Stimulated activated CD4-positive, alpha-beta T cell treated with anti-CD3 and anti-CD28 coated beads, TNF-alpha, amount 100 ng/mL, for 48 hours (primary cell): ENCODE measurements at regions not wholly inside any gene's neighbourhood (a gene's known extent, or its start where the extent isn't known, plus 50 kb on each side); places are given as distances from the start of the nearest gene placed in this dataset.

ENCODE experiments used
- DNase-seq, 3 donors: peaks; one replicate each; pipeline ENCODE4 v3.0.0-alpha.2; 2020; ENCODE audit warnings: low read depth in 3 of 3

GRCh38 chr9:79013715-79014610, 557.8 kb upstream of the TLE4 start:
- no peak for DNase-seq

GRCh38 chr9:79014929-79015699, 556.7 kb upstream of the TLE4 start:
- DNase-seq: no peak

GRCh38 chr9:79015951-79016350, 555.8 kb upstream of the TLE4 start:
- DNase-seq: no peak

GRCh38 chr9:79020276-79020675, 551.5 kb upstream of the TLE4 start:
- no peak for DNase-seq

- no peak for DNase-seq
These were observed 550.7 kb upstream of the TLE4 start for GRCh38 chr9:79021084-79021483.

- DNase-seq: no peak
These were observed 548.6 kb upstream of the TLE4 start for GRCh38 chr9:79023134-79023580.

- DNase-seq: no peak
These were observed 545.4 kb upstream of the TLE4 start for GRCh38 chr9:79026316-79026715.

GRCh38 chr9:79028101-79028500, 543.7 kb upstream of the TLE4 start:
- DNase-seq: no peak

- no peak for DNase-seq
These were observed 537.2 kb upstream of the TLE4 start for GRCh38 chr9:79034583-79034982.

GRCh38 chr9:79037338-79037737, 534.4 kb upstream of the TLE4 start:
- DNase-seq: no peak

- DNase-seq: no peak
These were observed 531.1 kb upstream of the TLE4 start for GRCh38 chr9:79040671-79041070.

GRCh38 chr9:79041266-79041665, 530.5 kb upstream of the TLE4 start:
- no peak for DNase-seq

GRCh38 chr9:79043916-79044315, 527.8 kb upstream of the TLE4 start:
- no peak for DNase-seq

GRCh38 chr9:79046401-79046800, 525.4 kb upstream of the TLE4 start:
- no peak for DNase-seq

GRCh38 chr9:79049371-79049770, 522.4 kb upstream of the TLE4 start:
- no peak for DNase-seq

- DNase-seq: no peak
These were observed 518.2 kb upstream of the TLE4 start for GRCh38 chr9:79053598-79053997.

- DNase-seq: no peak
These were observed 517.3 kb upstream of the TLE4 start for GRCh38 chr9:79054500-79054899.

GRCh38 chr9:79056041-79056440, 515.7 kb upstream of the TLE4 start:
- DNase-seq: no peak

GRCh38 chr9:79057576-79057975, 514.2 kb upstream of the TLE4 start:
- no peak for DNase-seq

- DNase-seq: no peak
These were observed 511.0 kb upstream of the TLE4 start for GRCh38 chr9:79060766-79061165.

- DNase-seq: no peak
These were observed 509.8 kb upstream of the TLE4 start for GRCh38 chr9:79061752-79062616.

GRCh38 chr9:79073201-79073600, 498.6 kb upstream of the TLE4 start:
- DNase-seq: no peak
